Inflammatory macrophage treated with lipopolysaccharide for 4 hours (primary cell): ENCODE measurements at regions not wholly inside any gene's neighbourhood (a gene's known extent, or its start where the extent isn't known, plus 50 kb on each side); places are given as distances from the start of the nearest gene placed in this dataset.
"Not testable (repeated sequence)": the region's sequence is repeated elsewhere in the genome, so short reads cannot be mapped to it uniquely, and the experiment has no call there.

Experiments
- DNase-seq: peaks from one replicate; pipeline ENCODE4 v3.0.0-alpha.2; 2020

DNA sequence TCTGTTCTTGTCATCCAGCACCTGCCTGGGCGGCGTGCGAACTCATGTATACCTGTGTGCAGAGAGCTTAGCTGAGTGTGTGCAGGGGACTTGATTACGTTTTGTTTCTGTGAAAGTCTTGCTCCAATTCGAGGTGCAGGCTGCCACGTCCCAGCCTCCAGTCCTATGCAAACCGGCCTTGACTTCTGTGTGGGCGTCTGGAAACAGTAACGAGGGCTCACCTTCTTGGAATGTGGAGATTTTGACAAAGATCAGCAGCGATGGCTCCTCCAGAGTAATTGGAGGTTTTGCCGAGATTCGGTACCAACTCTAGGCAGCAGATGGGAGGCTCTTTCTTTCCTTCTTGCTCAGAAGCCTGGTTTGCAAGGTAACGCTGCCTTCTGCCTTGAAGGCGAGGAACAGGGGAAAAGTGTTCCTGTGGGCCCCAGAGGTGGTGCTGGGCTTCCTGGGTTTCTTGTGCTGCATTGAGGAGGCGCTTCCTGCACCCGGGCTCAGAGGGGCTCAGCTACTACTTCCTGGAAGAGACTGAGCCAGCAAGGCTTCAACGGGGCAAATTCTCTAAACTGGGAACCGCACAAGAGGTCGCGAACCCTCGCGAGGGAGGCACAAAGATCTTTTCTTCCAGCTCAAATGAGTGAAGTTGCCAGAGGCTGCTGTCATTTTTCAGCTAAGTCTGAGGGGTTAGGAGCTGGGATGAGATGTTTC is 249.0 kb downstream of the AACS start:
- no peak for DNase-seq

DNA sequence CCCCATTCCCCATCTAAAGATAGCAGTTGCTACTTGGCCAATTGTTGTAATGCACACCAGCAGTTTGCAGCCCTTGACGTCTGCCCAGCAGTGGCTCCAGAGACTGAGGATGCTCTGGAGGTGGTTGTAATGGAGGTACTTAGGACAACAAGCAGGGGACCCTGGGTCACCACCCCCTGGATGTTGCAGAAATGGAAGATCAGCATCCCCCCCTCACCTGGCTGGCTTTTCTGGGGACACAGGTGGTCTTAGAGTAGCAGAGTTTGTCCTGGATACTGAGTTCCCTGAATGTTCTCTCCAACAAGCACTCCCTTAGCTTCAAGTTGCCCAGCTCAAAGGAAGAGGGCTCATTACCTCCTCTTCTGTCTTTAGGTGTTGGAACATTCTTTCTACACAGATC is 250.5 kb downstream of the AACS start:
- no peak for DNase-seq

DNA sequence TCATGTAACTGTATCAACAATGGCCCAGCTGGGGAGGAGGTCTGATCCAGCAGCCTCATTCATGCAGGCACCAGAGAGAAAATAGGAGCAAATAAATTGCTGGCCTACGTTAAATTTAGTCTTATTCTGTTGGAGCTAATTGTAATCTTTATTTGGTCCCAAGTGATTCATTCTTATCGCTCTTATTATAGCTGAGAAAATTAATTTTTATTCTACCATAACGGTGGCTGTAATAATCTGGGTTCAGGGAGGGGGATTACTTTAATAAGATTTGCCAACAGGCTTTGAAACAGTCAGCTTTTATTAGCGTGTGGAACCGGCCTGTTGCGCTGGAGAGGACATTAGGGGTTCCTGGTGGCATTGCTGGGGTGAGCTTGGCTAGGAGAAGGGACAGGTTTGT is 254.9 kb downstream of the AACS start:
- no peak for DNase-seq

DNA sequence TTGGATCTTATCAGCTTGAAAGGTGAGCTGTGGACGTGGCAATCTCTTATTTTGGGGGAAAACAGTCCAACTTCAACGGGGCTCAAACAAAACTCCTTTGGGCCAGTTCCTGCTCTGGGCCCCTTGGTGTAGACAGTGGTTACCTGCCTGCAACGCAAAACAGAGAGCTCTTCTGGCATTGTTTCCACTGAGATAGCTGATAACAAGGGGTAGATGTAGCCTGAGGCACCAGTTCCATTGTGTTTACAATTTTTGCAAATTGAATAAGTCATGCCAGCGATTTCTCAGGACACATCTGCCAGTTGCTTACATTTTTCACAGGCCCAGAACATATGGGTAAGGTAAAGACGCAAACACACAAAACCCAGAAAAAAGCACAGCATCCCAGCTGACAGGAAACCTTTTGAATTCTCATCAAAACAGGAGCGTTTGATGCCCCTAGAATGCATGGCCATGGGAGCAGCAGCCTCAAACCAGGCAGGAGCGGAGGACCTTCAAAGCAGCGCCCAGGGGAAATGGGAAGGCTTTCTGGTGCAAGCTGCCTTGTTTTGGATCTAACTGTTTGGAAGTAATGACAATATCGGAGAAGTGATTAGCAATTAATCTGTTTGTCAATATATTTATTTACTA is 259.7 kb downstream of the AACS start:
- no peak for DNase-seq

DNA sequence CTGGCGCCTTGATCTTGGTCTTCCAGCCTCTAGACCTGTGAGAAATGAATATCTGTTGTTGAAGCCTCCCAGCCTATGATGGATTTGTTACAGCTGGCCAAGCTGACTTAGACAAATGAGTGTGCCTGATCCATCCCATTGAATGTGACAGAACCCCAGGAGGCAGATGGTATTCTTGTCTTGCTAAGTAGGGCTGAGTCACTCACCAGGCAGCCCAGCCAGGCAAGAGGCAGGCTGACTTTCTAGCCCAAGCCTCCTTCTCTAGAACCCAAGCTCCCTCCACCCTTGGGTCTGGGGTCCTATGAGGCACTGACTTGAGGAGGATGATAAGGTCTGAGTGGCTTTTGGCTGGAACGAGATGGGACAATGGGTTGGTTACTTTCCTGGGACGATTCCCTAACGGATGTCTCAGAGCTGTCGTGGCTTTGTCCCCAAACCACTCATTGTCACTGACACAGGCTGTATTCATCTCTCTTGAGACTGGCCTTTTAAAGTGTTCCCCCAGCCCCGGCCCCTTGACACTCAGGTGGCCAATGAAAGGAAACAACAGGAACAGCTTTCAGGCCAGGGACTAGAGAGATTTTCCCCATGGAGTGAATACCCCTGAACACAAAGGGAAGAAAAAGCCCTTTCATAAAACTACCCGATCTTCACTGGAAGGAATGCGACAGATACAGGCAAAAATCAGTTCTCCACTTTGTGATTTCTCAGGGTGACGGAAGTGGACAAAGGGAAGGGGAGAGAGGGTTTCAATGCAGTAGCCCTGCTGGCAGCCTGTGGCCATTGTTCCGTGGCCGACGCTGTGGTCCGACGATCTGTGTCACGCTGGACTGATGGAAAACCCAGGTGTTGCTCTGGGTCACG is 264.2 kb downstream of the AACS start:
- no peak for DNase-seq

DNA sequence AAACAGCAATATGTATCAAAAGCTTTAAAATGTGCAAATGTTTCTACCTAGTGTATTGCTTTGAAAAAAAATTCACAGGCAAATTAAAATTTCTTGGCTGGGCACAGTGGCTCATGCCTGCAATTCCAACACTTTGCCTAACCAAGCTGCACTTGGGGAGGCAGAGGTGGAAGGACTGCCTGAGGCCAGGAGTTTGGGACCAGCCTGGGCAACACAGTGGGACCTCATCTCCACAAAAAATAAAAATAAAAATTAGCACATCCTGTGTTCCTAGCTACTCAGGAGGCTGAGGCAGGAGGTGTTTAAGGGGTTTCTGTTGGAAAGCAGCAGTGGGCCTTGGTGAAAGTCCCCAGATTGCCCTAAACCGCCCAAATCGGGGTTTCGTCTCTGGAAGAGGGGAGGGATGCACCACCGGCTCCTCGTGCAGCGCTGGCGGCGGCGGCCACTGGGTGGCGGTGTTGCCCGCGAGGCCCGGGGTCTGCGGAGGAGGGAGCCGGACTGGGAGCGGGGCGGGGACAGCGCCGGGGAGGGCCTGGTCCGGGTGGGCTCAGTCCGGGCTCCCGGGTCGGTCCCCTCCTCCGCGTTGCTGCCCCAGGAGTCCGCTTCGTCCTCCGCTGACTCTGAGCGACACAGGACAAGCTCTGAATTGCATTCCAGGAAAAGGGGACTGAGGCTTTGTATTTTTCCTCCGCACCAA is 265.6 kb downstream of the AACS start:
- peak; percentile 13 for DNase-seq

DNA sequence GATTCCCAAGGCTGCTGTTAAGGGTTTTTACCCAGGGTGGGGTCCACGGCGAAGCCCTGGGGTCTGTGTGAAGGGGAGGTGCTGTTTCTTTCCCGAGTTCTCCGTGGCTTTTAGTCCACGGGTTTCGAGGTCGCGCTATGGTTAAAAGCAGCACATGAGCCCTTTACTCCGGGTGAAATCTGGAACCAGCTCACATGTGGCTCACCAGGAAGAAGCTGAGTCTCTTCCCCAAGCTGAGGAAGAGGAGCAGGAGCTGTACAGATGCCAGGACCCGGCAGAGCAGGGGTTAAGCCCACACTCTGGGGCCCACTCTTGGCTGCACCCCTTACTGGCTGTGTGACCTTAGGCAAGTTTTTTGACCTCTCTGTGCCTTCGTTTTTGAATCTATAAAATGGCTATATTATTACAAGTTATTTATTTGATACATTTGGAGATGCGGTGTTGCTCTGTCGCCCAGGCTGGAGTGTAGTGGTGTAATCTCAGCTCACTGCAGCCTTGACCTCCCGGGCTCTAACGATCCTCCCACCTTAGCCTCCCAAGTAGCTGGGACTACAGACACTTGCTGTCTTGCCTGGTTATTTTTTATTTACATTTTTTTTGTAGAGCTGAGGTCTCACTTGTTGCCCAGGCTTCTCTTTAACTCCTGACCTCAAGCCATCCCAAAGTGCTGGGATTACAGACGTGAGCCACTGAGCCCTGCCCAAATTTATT is 266.3 kb downstream of the AACS start:
- no peak for DNase-seq

DNA sequence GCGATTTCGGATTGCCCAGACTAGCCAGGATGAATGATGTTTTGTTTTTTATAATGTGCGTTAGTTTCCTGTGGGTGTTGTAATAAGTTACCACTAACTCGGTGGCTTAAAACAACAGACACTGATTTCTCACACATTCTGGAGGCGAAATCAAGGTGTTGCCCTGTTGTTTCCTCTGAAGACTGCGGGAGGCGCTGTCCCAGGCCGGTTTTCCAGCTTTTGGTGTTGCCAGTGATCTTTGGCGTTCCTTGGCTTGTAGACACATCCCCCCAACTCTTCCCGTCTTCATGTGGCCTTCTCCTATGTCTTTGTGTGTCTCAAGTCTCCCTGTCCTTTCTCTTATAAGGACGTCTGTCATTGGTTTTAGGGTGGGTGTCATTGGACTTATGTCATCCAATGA is 267.7 kb downstream of the AACS start:
- no peak for DNase-seq

DNA sequence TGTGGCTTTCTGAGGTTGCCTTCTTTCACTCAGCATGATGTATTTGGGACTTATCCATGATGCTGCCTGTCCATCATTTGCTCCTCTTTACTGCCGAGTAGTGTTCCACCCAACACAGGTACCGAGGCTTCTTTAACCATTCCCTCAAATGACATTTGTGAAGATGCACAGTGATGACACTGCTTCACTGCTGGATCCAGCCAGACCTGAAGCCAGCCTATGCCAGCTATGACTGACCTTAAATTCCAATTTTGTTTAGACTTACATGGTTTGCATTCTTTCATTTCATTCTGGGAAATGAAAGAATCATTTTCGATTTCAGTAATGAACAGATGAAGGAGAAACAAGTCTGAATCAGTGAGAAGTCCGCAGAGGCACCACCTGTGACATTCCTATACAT is 271.0 kb downstream of the AACS start:
- DNase-seq = no peak

DNA sequence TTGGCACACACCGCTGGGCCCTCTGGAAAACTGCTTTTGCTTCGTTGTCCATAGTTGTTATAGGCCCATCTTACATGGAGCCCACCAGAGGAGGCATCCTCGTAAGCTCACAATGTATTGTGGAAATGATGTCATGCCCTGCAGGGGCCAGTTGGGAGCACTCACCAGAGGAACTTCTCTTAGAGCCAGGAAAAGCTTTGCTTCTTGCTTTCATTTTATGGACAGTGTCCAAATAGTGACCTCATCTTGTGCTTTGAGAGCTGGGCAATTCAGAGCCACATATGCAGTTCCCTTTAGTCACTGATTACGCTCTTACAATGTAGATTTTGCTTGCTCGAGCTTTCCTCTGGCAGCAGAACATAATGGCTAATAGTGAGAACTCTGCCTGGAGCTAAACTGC is 275.6 kb downstream of the AACS start:
- no peak for DNase-seq

DNA sequence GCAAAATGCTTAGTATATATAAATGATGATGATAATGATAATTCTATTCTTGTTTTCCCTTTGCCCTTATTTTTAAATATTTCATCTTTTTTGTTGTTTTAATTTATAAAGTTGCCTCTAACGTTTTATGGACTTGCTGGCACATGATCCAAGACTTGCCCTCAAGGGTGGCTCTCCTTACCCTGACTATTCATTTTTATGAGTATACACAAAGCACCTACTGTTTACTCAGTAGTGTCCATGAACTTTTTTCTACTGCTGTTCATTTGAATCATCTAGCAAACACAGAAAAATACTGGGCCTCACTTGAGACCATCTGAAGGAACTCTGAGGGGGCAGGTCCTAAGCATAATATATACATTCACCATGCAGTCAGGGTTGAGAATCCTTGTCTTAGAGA is 276.2 kb downstream of the AACS start:
- no peak for DNase-seq

DNA sequence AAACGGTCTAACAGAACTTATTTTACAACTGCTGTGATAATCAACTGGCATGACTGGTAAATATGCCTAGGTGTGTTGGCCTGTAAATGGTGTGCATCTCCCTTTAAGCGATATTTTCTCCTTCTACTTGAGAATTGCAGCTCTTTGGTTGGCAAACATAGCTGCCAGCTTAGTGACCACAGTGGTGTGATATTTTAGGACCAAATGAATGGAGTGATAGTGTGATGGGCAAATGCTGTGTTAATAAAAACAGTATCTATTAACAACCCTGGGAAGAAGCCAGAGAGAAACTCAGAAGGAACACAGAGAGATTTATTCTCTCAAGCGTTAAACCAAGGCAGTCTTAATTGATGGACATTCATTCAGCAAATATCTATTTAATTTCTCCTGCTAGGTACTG is 278.4 kb downstream of the AACS start:
- DNase-seq = no peak

DNA sequence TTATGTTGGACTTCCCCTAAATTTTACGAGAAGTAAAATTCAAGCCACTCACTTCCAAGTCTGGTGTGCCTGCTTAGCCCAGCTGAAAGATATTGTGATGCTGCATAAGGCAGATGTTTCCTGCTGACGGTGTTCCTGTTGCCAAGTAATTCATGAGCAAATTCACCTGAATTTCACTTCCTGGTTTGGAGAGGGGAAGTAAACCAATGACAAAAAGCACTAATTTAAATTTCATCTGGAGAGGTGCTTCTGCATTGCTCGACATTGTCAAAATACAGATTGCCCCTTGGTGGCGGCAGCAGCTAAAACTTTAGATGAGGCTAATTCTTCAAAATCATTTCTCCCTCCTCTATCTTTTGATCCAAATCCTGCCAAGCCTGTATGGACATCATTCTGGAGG is 281.1 kb downstream of the AACS start:
- DNase-seq = no peak

DNA sequence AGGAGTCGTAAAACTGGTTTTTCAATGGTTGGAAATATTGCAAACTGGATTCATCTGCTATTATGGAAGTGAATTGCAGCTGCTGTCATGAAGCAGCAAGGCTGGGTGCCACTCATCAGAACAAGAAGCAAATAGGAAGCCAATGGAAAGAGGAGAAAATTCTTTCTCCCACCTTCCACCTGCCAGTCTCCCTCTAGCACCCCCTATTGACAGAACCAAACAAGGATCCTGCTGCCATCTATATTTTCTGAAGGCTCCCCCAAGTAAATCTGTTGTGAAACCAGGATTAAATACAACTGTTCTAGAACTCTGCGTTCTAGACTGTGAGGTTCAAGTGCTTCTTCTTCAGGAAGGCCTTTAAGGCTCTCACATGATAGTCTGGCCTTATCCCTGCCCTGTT is 286.6 kb downstream of the AACS start:
- DNase-seq = no peak

DNA sequence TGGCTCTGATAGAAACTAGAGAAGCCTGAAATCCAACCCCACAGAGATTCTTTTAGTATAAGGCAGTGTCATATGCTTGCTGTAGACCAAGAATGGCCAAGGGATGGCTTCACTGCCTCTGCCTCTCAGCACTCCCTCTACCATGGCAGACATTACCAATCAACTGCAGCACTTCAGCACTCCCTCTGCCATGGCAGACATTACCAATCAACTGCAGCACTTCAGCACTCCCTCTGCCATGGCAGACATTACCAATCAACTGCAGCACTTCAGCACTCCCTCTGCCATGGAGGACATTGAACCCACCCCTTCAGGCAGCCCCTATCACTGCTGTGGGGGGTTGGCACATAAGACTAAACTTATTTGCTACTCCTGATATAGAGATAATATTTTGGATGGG is 287.8 kb downstream of the AACS start:
- DNase-seq = not testable (repeated sequence)

DNA sequence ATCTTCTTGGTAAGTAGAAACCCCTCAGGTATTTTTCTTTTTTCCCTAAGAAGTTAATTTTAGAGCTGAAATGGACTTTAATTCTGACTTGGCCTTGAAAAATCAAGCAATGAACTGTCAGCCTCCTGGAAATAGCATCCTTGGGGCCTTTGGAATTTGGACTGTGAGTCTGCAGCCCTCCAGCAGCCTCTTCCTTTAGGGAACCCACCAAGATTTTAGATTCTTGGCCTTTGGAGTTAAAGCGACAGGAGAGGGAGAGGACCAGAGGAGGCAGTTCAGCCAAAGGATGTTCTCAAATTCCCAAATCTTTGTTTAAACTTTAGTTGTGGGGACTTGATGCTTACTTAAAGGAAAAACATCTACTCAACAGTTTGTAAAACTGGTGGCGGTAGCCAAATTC is 288.6 kb downstream of the AACS start:
- no peak for DNase-seq

DNA sequence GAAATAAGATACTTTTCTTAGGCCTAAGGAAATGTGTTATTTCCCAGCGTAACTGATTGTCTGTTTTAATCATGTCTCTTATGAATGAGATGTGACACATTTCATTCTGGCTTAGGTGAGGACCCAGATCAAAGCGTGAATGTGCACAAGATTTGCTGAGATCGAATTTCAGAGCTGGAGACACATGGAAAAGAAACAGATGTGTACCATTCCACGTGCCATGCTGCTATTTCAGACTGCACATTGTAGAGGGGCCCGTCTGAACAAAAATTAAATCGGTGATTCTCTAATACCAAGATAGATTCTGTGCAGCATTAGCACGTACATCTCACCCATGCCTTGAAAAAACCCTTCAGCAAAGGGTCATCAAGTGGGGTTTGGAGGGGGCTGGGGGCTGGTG is 290.4 kb downstream of the AACS start:
- DNase-seq = no peak

DNA sequence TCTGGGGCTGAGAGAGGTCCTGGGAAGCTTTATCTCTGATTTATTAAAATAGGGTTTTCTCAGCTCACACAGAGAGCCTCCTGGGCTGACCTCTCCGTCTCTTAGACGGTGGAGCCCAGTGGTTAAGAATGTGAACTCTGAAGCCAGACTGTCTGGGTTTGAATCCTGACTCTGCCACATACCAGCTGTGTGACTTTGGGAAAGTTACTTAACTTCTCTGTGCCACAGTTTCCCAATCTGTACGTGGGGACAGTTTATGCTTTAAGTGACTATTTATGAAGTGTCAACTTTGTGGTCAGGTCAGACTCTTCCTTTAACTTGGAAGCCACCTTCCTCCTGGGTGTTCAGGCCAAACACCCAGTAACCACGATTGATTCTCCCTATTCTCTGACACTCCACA is 290.9 kb downstream of the AACS start:
- no peak for DNase-seq

DNA sequence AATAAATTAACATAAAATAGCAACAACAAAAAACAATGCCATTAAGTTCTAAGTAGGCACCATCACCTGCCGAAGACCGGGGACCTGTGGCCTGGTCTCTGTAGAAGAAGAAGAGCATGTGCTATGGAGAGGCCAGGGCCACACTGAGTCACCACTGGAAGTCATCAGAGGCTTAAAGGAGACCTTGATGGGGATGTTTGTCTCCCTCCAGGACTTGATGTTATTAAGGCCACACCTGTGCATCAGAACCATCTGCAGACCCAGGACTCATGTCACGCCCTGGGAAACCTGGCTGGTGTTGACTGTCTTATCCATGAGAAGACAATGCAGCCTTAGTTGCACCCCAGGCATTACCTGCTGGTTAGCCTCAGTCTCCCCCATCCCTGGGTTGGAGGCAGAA is 292.3 kb downstream of the AACS start:
- DNase-seq = no peak

DNA sequence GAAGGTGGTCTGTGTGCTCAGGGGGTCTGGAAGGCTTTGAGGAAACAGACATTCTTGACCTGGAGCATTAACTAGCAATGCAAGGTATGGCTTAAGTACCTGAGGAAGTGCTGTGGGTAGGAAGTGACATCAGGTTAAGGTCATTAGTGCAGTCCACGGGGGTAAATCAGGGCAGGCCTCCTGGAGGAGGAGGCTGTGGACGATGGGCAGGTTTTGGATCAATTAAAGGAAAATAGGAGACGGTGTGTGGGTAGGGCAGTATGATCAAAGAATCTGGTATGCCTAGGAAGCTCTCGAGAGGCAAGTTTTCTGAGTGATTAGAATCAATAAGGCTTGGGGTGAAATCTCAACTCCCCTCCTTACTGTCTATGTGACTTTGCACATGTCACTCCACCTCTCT is 295.3 kb downstream of the AACS start:
- no peak for DNase-seq

DNA sequence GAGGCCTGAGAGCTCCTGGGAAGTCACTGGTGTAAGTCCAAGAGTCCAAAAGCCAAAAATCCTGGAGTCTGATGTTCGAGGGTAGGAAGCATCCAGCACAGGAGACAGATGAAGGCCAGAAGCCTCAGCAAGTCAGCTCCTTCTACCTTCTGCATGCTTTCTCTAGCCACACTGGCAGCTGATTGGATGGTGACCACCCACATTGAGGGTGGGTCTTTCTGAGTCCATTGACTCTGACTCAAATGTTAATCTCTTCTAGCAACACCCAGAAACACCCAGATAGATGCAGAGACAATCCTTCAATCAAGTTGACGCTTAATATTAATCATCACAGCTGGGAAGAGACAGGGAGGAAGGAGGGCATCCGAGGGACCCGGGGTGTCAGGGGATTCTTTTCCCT is 305.8 kb downstream of the AACS start:
- DNase-seq = no peak

DNA sequence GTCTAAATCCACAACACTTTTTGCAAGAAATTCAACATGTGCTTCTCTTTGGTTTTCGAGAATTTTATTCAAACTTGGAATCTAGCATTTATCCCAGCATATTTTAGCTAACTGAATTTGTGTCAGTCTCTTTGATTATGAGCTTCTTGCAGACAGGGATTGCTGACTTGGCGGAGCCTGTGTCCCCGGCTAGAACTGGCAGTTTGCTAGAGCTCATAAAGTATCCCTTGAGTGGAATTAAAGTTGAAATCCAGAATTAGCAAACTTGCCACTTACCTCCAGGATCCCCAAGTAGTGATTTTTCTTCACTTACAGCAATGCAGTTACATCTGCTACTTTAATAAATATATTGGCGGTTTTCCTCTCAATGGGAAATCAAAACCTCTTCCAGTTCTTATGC is 306.9 kb downstream of the AACS start:
- DNase-seq = no peak

DNA sequence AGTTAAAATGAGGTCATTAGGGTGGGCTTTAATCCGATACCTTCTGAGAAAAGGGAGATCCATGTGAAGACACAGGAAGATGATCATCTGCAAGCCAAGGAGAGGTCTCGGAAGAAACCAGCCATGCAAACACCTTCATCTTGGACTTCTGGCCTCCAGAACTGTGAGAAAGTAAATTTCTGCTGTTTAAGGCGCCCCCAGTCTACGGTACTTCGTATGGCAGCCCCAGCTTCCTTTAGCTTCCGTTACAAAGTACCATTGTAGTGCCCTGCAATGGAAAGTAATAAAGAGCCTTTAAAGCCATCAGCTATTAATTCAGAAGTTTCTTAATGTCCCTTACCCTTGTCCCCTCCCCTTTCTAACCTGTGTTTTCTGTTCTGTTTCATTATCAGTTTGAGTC is 308.1 kb downstream of the AACS start:
- DNase-seq = no peak
